ENCODE measurements at regions not wholly inside any gene's neighbourhood (a gene's known extent, or its start where the extent isn't known, plus 50 kb on each side); places are given as distances from the start of the nearest gene placed in this dataset.

GRCh38 chr5:124631874-124632550 is 114.4 kb downstream of the ZNF608 start:
- Histone ChIP-seq H3K36me3 (ENCODE audit: control insufficient read depth in 4 of 4, insufficient read depth in 3 of 4, low read depth in 1 of 4, low read length in 3 of 4) (peaks cover 0 to 3% (median 0%) of the 10 kb centered on the region in 4 donors), H3K27me3 (ENCODE audit: control insufficient read depth in 4 of 4, insufficient read depth in 4 of 4, low read length in 3 of 4) (no peaks in the 10 kb centered on the region), H3K4me1 (ENCODE audit: control insufficient read depth in 4 of 4, insufficient read depth in 4 of 4, low read length in 3 of 4) (no peaks in the 10 kb centered on the region), H3K9ac (ENCODE audit: low read depth in 1 of 2, low read length in 2 of 2) (no peak overlapping the region), H3K4me3 (ENCODE audit: low read depth in 1 of 3, low read length in 3 of 3) (no peak overlapping the region), H3K9me3 (ENCODE audit: control insufficient read depth in 4 of 4, low read length in 3 of 4) (no peaks in the 10 kb centered on the region), H3K27ac (ENCODE audit: low read depth in 1 of 2, low read length in 2 of 2) (no peak overlapping the region)
- no peak for DNase-seq (ENCODE audit: low spot score)
- TF ChIP-seq TAF1 (conservative IDR thresholded peaks at IDR 0.05) (no peak), EGR1 (IDR thresholded peaks at IDR 0.05; ENCODE audit: low read depth in 2 of 2) (no peak), NR2F2 (IDR thresholded peaks at IDR 0.05) (no peak), YY1 (IDR thresholded peaks at IDR 0.05) (no peak), ZBTB33 (IDR thresholded peaks at IDR 0.05) (no peak), FOXA2 (IDR thresholded peaks at IDR 0.05) (no peak), ATF3 (IDR thresholded peaks at IDR 0.05) (no peak)
- 74% methylated on average over 3 of the region's 3 CpGs for WGBS

- TF ChIP-seq JUND (IDR thresholded peaks at IDR 0.05) = no peak
- TF ChIP-seq, protein P1, sequence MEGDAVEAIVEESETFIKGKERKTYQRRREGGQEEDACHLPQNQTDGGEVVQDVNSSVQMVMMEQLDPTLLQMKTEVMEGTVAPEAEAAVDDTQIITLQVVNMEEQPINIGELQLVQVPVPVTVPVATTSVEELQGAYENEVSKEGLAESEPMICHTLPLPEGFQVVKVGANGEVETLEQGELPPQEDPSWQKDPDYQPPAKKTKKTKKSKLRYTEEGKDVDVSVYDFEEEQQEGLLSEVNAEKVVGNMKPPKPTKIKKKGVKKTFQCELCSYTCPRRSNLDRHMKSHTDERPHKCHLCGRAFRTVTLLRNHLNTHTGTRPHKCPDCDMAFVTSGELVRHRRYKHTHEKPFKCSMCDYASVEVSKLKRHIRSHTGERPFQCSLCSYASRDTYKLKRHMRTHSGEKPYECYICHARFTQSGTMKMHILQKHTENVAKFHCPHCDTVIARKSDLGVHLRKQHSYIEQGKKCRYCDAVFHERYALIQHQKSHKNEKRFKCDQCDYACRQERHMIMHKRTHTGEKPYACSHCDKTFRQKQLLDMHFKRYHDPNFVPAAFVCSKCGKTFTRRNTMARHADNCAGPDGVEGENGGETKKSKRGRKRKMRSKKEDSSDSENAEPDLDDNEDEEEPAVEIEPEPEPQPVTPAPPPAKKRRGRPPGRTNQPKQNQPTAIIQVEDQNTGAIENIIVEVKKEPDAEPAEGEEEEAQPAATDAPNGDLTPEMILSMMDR (IDR thresholded peaks at IDR 0.05; ENCODE audit: low read depth, low read length, missing input control) = no peak
- H3K36me3 ChIP-seq (ENCODE audit: control insufficient read depth in 4 of 4, insufficient read depth in 3 of 4, low read depth in 1 of 4, low read length in 3 of 4) = no peaks in the 10 kb centered on the region
- no peak overlapping the region for H3K4me3 ChIP-seq (ENCODE audit: low read depth in 1 of 3, low read length in 3 of 3)
- H3K27ac ChIP-seq (ENCODE audit: low read depth in 1 of 2, low read length in 2 of 2) = no peak overlapping the region
- H3K4me1 ChIP-seq (ENCODE audit: control insufficient read depth in 4 of 4, insufficient read depth in 4 of 4, low read length in 3 of 4) = no peaks in the 10 kb centered on the region
- no peaks in the 10 kb centered on the region for H3K9me3 ChIP-seq (ENCODE audit: control insufficient read depth in 4 of 4, low read length in 3 of 4)
- 77% methylated on average over 5 of the region's 5 CpGs for WGBS
- no peak overlapping the region for H3K9ac ChIP-seq (ENCODE audit: low read depth in 1 of 2, low read length in 2 of 2)
- DNase-seq (ENCODE audit: low spot score) = no peak
- no peaks in the 10 kb centered on the region for H3K27me3 ChIP-seq (ENCODE audit: control insufficient read depth in 4 of 4, insufficient read depth in 4 of 4, low read length in 3 of 4)
These were observed 115.4 kb downstream of the ZNF608 start for GRCh38 chr5:124630767-124631704.

GRCh38 chr5:124628721-124629596 is 117.5 kb downstream of the ZNF608 start:
- TF ChIP-seq FOXA2 (IDR thresholded peaks at IDR 0.05) = no peak
- no peak for TF ChIP-seq TAF1 (conservative IDR thresholded peaks at IDR 0.05)
- TF ChIP-seq REST (IDR thresholded peaks at IDR 0.05) = no peak
- no peak for TF ChIP-seq ATF3 (IDR thresholded peaks at IDR 0.05)
- no peak for TF ChIP-seq RAD21 (IDR thresholded peaks at IDR 0.05)
- H3K9ac ChIP-seq (ENCODE audit: low read depth in 1 of 2, low read length in 2 of 2) = no peak overlapping the region
- WGBS = 91% methylated on average over 17 of the region's 17 CpGs
- no peaks in the 10 kb centered on the region for H3K27me3 ChIP-seq (ENCODE audit: control insufficient read depth in 4 of 4, insufficient read depth in 4 of 4, low read length in 3 of 4)
- H3K4me1 ChIP-seq (ENCODE audit: control insufficient read depth in 4 of 4, insufficient read depth in 4 of 4, low read length in 3 of 4) = no peaks in the 10 kb centered on the region
- DNase-seq (ENCODE audit: low spot score) = no peak
- no peaks in the 10 kb centered on the region for H3K9me3 ChIP-seq (ENCODE audit: control insufficient read depth in 4 of 4, low read length in 3 of 4)
- H3K36me3 ChIP-seq (ENCODE audit: control insufficient read depth in 4 of 4, insufficient read depth in 3 of 4, low read depth in 1 of 4, low read length in 3 of 4) = no peaks in the 10 kb centered on the region
- H3K27ac ChIP-seq (ENCODE audit: low read depth in 1 of 2, low read length in 2 of 2) = no peak overlapping the region
- H3K4me3 ChIP-seq (ENCODE audit: low read depth in 1 of 3, low read length in 3 of 3) = no peak overlapping the region
